Stimulated activated CD4-positive, alpha-beta T cell treated with anti-CD3 and anti-CD28 coated beads, Interleukin-12 subunit alpha, Interleukin-12 subunit beta, amount 100 ng/mL, for 48 hours (primary cell): ENCODE measurements at regions not wholly inside any gene's neighbourhood (a gene's known extent, or its start where the extent isn't known, plus 50 kb on each side); places are given as distances from the start of the nearest gene placed in this dataset.

ENCODE experiments used
- DNase-seq, 3 donors: peaks; one replicate each; pipeline ENCODE4 v3.0.0-alpha.2; 2020; ENCODE audit warnings: low read depth in 2 of 3, low spot score in 1 of 3

- no peak for DNase-seq
Observed at GRCh38 chr2:66382091-66382490, 52.8 kb upstream of the MEIS1 start.

GRCh38 chr2:66379473-66379872 is 55.5 kb upstream of the MEIS1 start:
- DNase-seq, result no peak

- DNase-seq, result no peak
Observed at GRCh38 chr2:66377832-66378231, 57.1 kb upstream of the MEIS1 start.

- no peak for DNase-seq
Observed at GRCh38 chr2:66370824-66371223, 64.1 kb upstream of the MEIS1 start.

- no peak for DNase-seq
Observed at GRCh38 chr2:66366619-66367018, 68.3 kb upstream of the MEIS1 start.

- DNase-seq, result no peak
Observed at GRCh38 chr2:66364495-66365333, 70.2 kb upstream of the MEIS1 start.

GRCh38 chr2:66362701-66363100 is 72.2 kb upstream of the MEIS1 start:
- DNase-seq, result no peak

- no peak for DNase-seq
Observed at GRCh38 chr2:66346231-66346664, 88.7 kb upstream of the MEIS1 start.

GRCh38 chr2:66344087-66344663 is 90.8 kb upstream of the MEIS1 start:
- no peak for DNase-seq

GRCh38 chr2:66343259-66343658 is 91.7 kb upstream of the MEIS1 start:
- no peak for DNase-seq

- no peak for DNase-seq
Observed at GRCh38 chr2:66340521-66340920, 94.4 kb upstream of the MEIS1 start.

GRCh38 chr2:66334237-66335029 is 100.5 kb upstream of the MEIS1 start:
- no peak for DNase-seq

GRCh38 chr2:66331176-66331575 is 103.7 kb upstream of the MEIS1 start:
- DNase-seq, result no peak

- no peak for DNase-seq
Observed at GRCh38 chr2:66329081-66329605, 105.8 kb upstream of the MEIS1 start.

GRCh38 chr2:66327066-66327740 is 107.7 kb upstream of the MEIS1 start:
- DNase-seq, result no peak

- DNase-seq, result no peak
Observed at GRCh38 chr2:66324909-66325528, 109.9 kb upstream of the MEIS1 start.

- no peak for DNase-seq
Observed at GRCh38 chr2:66324356-66324755, 110.6 kb upstream of the MEIS1 start.

GRCh38 chr2:66323406-66323805 is 111.5 kb upstream of the MEIS1 start:
- no peak for DNase-seq

- no peak for DNase-seq
Observed at GRCh38 chr2:66322506-66323260, 112.2 kb upstream of the MEIS1 start.

GRCh38 chr2:66318009-66318561 is 116.8 kb upstream of the MEIS1 start:
- DNase-seq, result no peak
